Activated naive CD4-positive, alpha-beta T cell treated with anti-CD3 and anti-CD28 coated beads, Interleukin-2, amount 10 ng/mL, durations not matched to agents 7 days and 5 days (primary cell): ENCODE measurements at regions not wholly inside any gene's neighbourhood (a gene's known extent, or its start where the extent isn't known, plus 50 kb on each side); places are given as distances from the start of the nearest gene placed in this dataset.

Source experiments
- CTCF ChIA-PET: fragments of 350-600 bp; sonication (Branson Sonifier 250); formaldehyde crosslinking; loops from one replicate; lab custom pipeline; 2021; ENCODE audit warnings: antibody characterized with exemption; lab: Charles Lee
- DNase-seq: peaks from one replicate; pipeline ENCODE4 v3.0.0-alpha.2; 2020
- H3K27ac Mint-ChIP-seq: one replicate; pipeline ENCODE4 v1.8.0; 2021; ENCODE audit warnings: mild to moderate bottlenecking, moderate library complexity, mixed read lengths
- H3K27me3 Mint-ChIP-seq: one replicate; pipeline ENCODE4 v1.8.0; 2021; ENCODE audit warnings: mild to moderate bottlenecking, mixed read lengths
- H3K36me3 Mint-ChIP-seq: one replicate; pipeline ENCODE4 v1.8.0; 2021; ENCODE audit warnings: mixed read lengths
- H3K4me1 Mint-ChIP-seq: one replicate; pipeline ENCODE4 v1.8.0; 2021; ENCODE audit warnings: mixed read lengths
- H3K4me3 Mint-ChIP-seq: one replicate; pipeline ENCODE4 v1.8.0; 2021; ENCODE audit warnings: mild to moderate bottlenecking, moderate library complexity, mixed read lengths
- H3K9me3 Mint-ChIP-seq: one replicate; pipeline ENCODE4 v1.8.0; 2021; ENCODE audit warnings: mixed read lengths

DNA sequence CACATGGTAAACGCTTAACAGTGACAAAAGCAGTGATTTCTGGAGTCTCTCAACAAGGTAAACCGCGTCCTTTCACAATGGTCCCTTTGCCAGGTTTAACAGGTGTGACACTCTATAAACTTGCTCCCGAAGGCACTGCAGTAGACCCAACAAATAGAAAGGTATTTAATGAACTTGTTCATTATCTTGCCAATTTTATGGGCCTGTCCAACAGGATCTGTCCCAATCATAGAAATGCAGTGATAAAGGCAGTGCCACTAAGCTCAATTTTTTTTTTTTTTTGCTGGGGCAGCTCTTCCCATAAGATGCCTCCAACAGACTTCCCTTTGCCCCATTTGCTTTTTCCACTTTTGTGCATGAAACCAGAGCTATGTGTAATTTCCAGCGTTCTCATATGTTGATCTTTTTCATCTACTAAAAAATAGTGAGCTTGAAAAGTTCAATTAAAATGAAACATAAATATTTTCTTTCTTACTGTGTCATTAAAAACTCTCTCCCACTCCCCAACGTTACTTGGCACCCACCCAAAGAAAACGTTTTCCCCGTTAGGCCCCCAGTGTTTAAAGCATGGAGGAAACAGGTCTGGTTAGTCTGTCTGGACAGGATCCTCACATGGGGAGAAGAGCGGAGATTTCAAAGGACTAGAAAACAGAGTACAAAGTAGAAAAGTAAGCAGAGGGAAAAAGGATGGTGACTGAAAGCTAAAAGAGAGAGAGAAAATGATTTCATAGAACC is 80.9 kb upstream of the SPATA31D4 start:
- CTCF ChIA-PET: no interaction called here
- no peak overlapping the region for H3K27ac Mint-ChIP-seq
- H3K27me3 Mint-ChIP-seq: no peaks in the 10 kb centered on the region
- no peak overlapping the region for H3K4me3 Mint-ChIP-seq
- H3K9me3 Mint-ChIP-seq: no peaks in the 10 kb centered on the region
- DNase-seq: no peak
- H3K4me1 Mint-ChIP-seq: no peaks in the 10 kb centered on the region
- no peaks in the 10 kb centered on the region for H3K36me3 Mint-ChIP-seq

DNA sequence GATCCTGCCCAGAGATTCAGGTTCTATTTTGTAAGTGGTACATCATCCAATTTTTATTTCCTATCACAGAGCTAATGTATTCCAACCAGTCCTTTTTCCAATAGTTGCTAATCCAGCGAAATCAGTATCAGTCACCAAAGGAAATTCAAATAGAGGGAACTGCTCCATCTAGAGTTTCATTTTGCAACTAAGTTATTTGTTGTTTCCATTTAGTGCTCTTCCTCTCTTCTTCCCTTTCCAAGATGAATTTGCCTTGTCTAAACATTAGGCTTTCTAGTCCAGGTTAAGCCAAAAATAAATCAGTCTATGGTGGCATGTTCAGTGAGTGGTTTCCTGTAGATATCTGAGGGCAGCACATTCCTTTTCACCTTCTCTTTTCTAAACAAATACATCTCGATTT is 79.8 kb upstream of the SPATA31D4 start:
- Mint-ChIP-seq H3K9me3 (no peaks in the 10 kb centered on the region), H3K27ac (no peak overlapping the region), H3K4me1 (no peaks in the 10 kb centered on the region), H3K27me3 (no peaks in the 10 kb centered on the region), H3K4me3 (no peak overlapping the region), H3K36me3 (no peaks in the 10 kb centered on the region)
- CTCF ChIA-PET: no interaction called here
- no peak for DNase-seq

DNA sequence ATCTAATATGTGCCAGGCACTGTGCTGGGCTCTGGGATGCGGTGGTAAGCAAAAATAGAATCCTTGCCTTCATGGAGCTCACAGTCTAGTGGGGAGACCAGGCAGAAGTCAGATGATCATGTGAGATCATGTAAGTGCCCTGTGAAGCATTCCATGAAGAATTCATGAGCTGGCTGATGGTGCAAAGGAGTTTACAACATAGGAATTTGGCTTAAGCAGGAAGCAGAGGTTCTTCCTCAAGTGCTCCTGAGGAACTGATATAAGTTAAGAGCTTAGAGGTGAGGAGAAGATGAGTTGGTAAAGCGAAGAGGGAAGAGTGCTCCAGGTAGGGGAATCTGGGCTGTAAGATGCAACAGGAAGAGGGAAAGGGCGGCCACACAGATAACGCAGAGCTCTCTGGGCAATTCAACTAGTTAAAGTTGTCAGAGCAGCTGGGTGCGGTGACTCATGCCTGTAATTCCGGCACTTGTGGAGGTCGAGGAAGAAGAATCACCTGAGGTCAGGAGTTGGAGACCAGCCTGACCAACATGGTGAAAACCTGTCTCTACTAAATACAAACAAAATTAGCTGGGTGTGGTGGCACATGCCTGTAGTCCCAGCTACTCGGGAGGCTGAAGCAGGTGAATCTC is 78.5 kb upstream of the SPATA31D4 start:
- no peak for DNase-seq
- Mint-ChIP-seq H3K27me3 (no peaks in the 10 kb centered on the region), H3K4me3 (no peak overlapping the region), H3K9me3 (no peaks in the 10 kb centered on the region), H3K4me1 (no peaks in the 10 kb centered on the region), H3K36me3 (no peaks in the 10 kb centered on the region), H3K27ac (no peak overlapping the region)
- CTCF ChIA-PET: no interaction called here

DNA sequence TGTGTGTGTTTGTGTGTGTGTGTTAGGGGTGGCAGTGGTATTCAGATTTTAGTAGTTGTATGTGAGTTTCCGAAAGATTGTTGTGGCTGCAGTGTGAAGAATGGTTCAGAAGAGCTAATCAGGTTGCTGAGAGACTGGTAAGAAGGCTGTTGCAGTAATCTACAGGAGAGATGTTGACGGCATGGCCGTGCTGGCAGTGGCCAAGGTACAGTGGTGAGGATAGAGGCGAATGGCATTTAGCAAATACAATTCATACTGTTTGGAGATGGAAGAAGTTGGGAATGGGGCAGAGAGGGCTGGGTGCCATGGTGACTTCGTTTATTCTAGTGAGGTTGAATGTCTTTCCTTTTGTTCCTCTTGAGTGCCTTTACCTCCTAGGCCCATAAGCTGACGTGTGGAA is 77.5 kb upstream of the SPATA31D4 start:
- Mint-ChIP-seq H3K9me3 (no peaks in the 10 kb centered on the region), H3K27ac (no peak overlapping the region), H3K27me3 (no peaks in the 10 kb centered on the region), H3K4me1 (no peaks in the 10 kb centered on the region), H3K4me3 (no peak overlapping the region), H3K36me3 (no peaks in the 10 kb centered on the region)
- CTCF ChIA-PET: interaction anchor here (0.5 kb wide), 1 partner anchor 398 kb away, joined by 3 read pairs; no protein-coding TSS in a partner anchor
- no peak for DNase-seq

DNA sequence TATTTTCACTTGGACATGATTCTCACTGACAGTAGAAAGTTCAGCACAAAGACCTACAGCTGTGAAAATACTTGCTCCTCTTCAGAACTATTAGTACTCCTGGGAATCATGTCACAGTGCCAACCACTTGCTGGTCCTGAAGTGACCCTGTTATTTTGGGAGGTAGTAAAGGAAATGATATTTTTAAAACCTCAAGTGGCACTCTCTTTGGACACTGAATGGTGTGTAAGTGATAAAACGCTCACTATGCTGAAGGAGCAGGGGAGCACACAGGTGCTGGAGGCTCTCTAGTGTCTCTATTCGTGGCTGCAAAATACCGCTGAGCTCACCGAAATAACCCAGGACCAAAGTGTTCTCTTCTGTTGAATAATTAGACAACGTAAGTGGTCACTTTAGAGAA is 76.9 kb upstream of the SPATA31D4 start:
- DNase-seq: no peak
- no peaks in the 10 kb centered on the region for H3K36me3 Mint-ChIP-seq
- H3K9me3 Mint-ChIP-seq: no peaks in the 10 kb centered on the region
- H3K4me3 Mint-ChIP-seq: no peak overlapping the region
- H3K4me1 Mint-ChIP-seq: no peaks in the 10 kb centered on the region
- no peaks in the 10 kb centered on the region for H3K27me3 Mint-ChIP-seq
- no peak overlapping the region for H3K27ac Mint-ChIP-seq
- CTCF ChIA-PET: no interaction called here

DNA sequence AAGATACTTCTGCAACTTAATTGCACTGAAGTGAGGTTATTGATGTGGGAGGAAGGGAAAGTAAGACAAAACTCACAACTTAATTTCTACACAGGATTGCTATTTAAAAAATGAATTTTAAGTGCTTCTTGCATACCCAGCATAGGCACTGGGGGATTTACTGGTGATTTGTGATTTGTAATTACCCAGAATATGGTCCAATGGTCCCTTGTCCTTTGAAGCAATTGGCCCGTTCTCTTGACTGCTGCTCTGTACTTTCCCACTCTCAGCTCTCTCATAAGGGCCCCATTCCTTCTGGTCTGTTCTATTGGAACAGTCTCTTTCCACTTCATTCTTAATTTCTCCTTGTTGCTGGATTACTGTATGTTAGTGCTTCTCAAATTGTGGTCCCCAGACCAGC is 75.4 kb upstream of the SPATA31D4 start:
- H3K9me3 Mint-ChIP-seq: no peaks in the 10 kb centered on the region
- CTCF ChIA-PET: no interaction called here
- H3K4me3 Mint-ChIP-seq: no peak overlapping the region
- H3K36me3 Mint-ChIP-seq: no peaks in the 10 kb centered on the region
- H3K4me1 Mint-ChIP-seq: no peaks in the 10 kb centered on the region
- no peak overlapping the region for H3K27ac Mint-ChIP-seq
- DNase-seq: no peak
- H3K27me3 Mint-ChIP-seq: no peaks in the 10 kb centered on the region

DNA sequence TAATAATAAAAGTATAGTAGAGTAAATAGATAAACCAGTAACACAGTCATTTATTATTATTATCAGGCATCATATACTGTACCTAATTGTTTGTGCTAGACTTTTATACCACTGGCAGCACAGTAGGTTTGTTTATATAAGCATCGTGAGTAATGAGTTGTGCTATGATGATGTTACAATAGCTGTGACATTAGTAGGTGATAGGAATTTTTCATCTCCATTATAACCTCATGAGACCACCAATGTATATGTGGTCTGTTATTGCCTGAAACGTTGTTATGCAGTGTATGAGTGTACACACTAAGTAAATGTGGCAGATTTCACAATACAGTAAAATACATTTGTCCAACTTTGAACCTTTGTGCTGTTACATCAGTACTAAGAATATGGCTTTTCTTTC is 72.7 kb upstream of the SPATA31D4 start:
- Mint-ChIP-seq H3K4me3 (no peak overlapping the region), H3K27ac (no peak overlapping the region), H3K36me3 (no peaks in the 10 kb centered on the region), H3K4me1 (no peaks in the 10 kb centered on the region), H3K9me3 (no peaks in the 10 kb centered on the region), H3K27me3 (no peaks in the 10 kb centered on the region)
- DNase-seq: no peak
- CTCF ChIA-PET: no interaction called here

DNA sequence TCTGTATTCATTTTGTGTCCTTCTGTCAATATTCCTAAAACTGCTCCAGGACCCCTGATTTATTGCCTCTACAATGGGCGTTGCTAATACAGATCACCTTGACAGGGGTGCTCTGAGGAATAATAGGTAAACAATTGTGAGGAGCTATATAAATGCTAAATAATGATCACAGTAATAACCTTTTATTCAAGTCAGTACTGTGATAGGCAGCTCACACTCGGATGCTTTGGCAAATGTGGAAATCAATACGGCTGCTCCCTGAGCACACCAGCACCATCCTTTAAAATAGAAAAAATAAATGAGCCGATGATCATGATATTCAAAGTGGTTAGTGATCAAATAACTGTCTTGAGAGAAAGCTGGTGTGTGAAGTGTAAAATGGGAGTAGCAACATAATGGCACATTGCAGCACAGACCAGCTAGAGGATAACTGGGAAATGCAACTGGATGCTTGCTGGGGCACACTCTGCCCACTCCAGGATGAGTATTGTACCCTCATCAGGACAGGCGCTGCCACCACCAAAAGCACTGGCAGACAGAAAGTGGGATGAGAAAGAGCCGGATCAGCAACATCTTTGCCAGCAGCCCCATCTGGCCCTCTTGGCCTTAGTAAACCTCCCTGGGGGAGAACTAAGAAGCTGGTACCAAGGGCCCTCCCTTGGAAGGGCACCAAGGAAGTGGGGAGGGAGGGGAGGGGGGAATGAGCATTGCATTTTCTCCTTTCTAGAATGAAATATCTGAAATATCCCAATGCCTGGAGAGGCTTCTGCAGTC is 69.4 kb upstream of the SPATA31D4 start:
- Mint-ChIP-seq H3K36me3 (no peaks in the 10 kb centered on the region), H3K4me1 (no peaks in the 10 kb centered on the region), H3K27me3 (no peaks in the 10 kb centered on the region), H3K27ac (no peak overlapping the region), H3K9me3 (no peaks in the 10 kb centered on the region), H3K4me3 (no peak overlapping the region)
- CTCF ChIA-PET: no interaction called here
- DNase-seq: no peak

DNA sequence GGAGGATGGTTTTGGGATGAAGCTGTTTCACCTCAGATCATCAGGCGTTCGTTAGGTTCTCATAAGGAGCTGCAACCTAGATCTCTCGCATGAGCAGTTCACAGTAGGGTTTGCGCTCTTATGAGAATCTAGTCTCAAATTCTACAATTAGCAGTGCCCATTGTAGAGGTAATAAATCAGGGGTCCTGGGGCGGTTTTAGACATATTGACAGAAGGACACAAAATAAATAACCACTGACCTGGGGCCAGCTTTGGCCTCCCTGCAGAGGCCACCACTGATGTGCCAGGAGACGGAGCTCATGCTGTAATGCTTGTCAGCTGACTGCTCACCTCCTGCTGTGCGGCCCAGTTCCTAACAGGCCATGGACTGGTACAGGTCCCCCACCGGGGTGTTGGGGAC is 67.6 kb upstream of the SPATA31D4 start:
- no peak for DNase-seq

DNA sequence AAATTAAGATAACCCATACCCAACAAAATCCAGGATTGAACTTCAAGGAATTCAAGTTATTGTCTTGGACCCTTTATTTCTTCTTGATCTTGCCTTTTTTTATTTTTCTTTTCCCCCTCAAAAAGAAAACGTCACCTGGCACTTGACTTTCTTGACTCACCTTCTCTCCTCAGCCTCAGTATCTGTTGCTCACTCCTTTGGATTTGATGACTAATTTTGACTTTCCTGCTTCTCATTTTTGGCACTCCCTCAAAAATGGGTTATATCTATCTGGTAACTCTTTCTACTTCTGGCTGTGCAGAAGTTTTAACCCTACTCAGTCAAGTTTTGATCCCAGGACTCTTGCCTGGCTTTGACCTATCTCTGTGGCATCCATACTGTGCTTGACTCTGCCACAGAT is 66.6 kb upstream of the SPATA31D4 start:
- Mint-ChIP-seq H3K4me1 (no peaks in the 10 kb centered on the region), H3K4me3 (no peak overlapping the region), H3K9me3 (no peaks in the 10 kb centered on the region), H3K27ac (no peak overlapping the region), H3K36me3 (no peaks in the 10 kb centered on the region), H3K27me3 (no peaks in the 10 kb centered on the region)
- no peak for DNase-seq
- CTCF ChIA-PET: no interaction called here

More for the DNA sequence above, 67.6 kb upstream of the SPATA31D4 start:
- H3K4me1 Mint-ChIP-seq: no peaks in the 10 kb centered on the region
- H3K27ac Mint-ChIP-seq: no peak overlapping the region
- no peaks in the 10 kb centered on the region for H3K36me3 Mint-ChIP-seq
- H3K27me3 Mint-ChIP-seq: no peaks in the 10 kb centered on the region
- CTCF ChIA-PET: no interaction called here
- H3K4me3 Mint-ChIP-seq: no peak overlapping the region
- H3K9me3 Mint-ChIP-seq: no peaks in the 10 kb centered on the region

DNA sequence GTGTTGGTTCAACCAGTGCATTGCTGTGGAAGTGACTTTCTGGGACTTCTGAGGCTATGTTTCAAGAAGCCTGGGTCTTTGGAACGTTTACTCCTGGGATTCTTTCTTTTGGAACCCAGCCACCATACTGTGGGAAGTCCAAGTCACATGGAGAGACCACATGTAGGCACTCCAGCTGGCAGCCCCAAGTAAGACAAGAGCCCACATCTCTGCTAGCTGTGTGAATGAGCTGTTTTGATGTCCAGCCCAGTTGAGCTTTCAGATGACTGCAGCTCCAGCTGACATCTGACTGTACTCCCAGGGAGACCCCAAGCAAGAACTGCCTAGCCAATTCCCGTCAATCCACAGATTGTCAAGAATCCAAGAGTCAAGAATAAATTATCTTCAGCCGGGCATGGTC is 60.1 kb upstream of the SPATA31D4 start:
- H3K4me1 Mint-ChIP-seq: no peaks in the 10 kb centered on the region
- H3K27me3 Mint-ChIP-seq: no peaks in the 10 kb centered on the region
- no peak for DNase-seq
- no peaks in the 10 kb centered on the region for H3K9me3 Mint-ChIP-seq
- H3K36me3 Mint-ChIP-seq: no peaks in the 10 kb centered on the region
- H3K4me3 Mint-ChIP-seq: no peak overlapping the region
- CTCF ChIA-PET: no interaction called here
- no peak overlapping the region for H3K27ac Mint-ChIP-seq

DNA sequence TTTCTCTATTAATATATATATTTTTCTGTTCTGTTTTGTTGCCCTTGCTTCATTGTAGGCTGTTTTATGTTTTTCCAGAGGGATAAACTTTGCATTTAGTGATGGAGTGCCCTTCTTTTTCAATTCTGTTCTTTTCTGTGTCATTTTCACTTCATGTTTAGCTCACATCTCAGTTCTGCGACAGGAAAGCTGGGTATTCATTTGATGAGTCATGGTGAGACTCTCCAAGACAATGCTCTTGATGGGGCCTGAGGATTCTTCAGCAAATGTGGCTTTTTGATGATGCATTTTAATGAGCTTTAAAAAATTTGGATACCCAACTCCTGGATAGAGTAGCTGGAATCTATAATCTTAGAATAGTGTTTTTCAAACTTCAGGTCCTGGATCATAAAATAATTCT is 56.5 kb upstream of the SPATA31D4 start:
- no peak overlapping the region for H3K4me3 Mint-ChIP-seq
- H3K4me1 Mint-ChIP-seq: no peaks in the 10 kb centered on the region
- H3K27ac Mint-ChIP-seq: no peak overlapping the region
- no peaks in the 10 kb centered on the region for H3K9me3 Mint-ChIP-seq
- no peaks in the 10 kb centered on the region for H3K27me3 Mint-ChIP-seq
- CTCF ChIA-PET: no interaction called here
- H3K36me3 Mint-ChIP-seq: no peaks in the 10 kb centered on the region
- no peak for DNase-seq

DNA sequence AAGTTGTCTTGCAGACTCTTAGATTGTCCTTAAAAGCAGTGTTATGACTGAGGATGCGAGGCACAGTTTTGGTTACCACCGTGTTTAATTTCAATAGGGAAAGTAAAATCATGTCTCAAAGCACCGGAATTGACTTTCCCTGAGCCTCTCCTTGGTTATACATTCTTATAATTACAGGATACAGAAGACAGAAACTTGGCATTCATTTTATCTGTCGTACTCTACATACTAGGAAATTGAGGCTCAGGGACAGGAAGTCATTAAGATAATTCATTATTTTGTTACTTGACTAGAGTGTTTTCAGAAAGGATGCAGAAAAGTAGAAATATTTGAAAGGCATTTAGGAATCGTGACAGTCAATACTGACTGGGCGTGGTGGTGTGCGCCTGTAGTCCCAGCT is 54.0 kb upstream of the SPATA31D4 start:
- no peak overlapping the region for H3K27ac Mint-ChIP-seq
- no peak for DNase-seq
- CTCF ChIA-PET: no interaction called here
- H3K27me3 Mint-ChIP-seq: no peaks in the 10 kb centered on the region
- no peaks in the 10 kb centered on the region for H3K36me3 Mint-ChIP-seq
- no peaks in the 10 kb centered on the region for H3K9me3 Mint-ChIP-seq
- H3K4me1 Mint-ChIP-seq: no peaks in the 10 kb centered on the region
- H3K4me3 Mint-ChIP-seq: no peak overlapping the region

DNA sequence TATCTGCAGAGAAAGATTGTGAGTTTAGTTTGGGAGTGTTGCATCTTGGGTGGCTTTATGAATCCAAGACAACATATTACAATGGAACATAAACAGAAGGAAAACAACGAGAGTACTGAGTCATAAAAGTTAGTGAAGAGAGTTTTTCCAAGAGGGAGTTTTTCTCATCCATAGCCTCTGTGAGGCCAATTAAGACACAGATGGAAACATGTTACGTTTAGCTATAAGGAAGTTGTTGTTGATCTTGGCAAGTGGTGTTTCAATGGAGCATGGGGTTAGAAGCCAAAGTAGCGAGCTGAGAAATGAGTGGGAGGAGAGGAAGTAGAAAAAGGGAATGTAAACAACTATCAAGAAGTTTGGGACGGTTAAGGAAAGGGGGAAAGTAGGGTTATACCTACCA is 53.3 kb upstream of the SPATA31D4 start:
- no peak overlapping the region for H3K4me3 Mint-ChIP-seq
- no peaks in the 10 kb centered on the region for H3K27me3 Mint-ChIP-seq
- H3K36me3 Mint-ChIP-seq: no peaks in the 10 kb centered on the region
- H3K27ac Mint-ChIP-seq: no peak overlapping the region
- CTCF ChIA-PET: no interaction called here
- no peaks in the 10 kb centered on the region for H3K4me1 Mint-ChIP-seq
- no peaks in the 10 kb centered on the region for H3K9me3 Mint-ChIP-seq
- DNase-seq: no peak

DNA sequence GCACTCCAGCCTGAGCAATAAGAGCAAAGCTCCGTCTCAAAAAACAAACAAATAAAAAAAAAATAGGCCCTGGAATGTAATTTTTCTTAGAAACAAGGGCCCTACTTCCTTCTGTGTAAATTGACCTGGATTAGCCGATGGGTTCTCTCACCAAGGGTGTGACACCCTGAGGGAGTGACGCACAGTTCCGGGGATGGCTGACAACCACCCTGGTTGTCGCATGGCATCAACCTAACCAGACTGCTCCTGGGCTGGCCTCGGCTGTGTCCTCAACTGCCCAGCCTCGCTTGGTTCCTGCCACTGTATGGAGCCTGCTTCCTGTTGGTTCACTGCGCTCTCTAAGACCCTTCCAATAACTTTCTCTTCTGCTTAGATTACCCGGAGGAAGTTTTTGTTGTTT is 51.2 kb upstream of the SPATA31D4 start:
- H3K4me3 Mint-ChIP-seq: no peak overlapping the region
- H3K36me3 Mint-ChIP-seq: no peaks in the 10 kb centered on the region
- no peak for DNase-seq

More for the DNA sequence above, 51.2 kb upstream of the SPATA31D4 start:
- CTCF ChIA-PET: no interaction called here
- no peaks in the 10 kb centered on the region for H3K9me3 Mint-ChIP-seq
- no peaks in the 10 kb centered on the region for H3K4me1 Mint-ChIP-seq
- H3K27ac Mint-ChIP-seq: no peak overlapping the region
- no peaks in the 10 kb centered on the region for H3K27me3 Mint-ChIP-seq
